GM12864 (cell line): ENCODE measurements at regions not wholly inside any gene's neighbourhood (a gene's known extent, or its start where the extent isn't known, plus 50 kb on each side); places are given as distances from the start of the nearest gene placed in this dataset.
"Not testable (repeated sequence)": the region's sequence is repeated elsewhere in the genome, so short reads cannot be mapped to it uniquely, and the experiment has no call there.

Source experiments
- DNase-seq: peaks from one replicate; pipeline ENCODE4 v3.0.0-alpha.2; 2011; ENCODE audit warnings: low read depth
- H3K4me3 ChIP-seq: 2 replicates; pipeline ENCODE4 v1.5.1; 2011; ENCODE audit warnings: mild to moderate bottlenecking, low read depth, low read length, control low read depth
- CTCF ChIP-seq: IDR thresholded peaks from 2 replicates; pipeline ENCODE4 v1.5.1; 2011; ENCODE audit warnings: low read depth, mild to moderate bottlenecking, moderate library complexity, low read length, control low read depth, inconsistent platforms; ENCODE audit errors: missing control alignments

GRCh38 chr6:144429753-144430152 is 144.6 kb downstream of the UTRN start:
- TF ChIP-seq CTCF, result no peak
- H3K4me3 ChIP-seq, result no peak overlapping the region
- DNase-seq, result no peak

GRCh38 chr6:144433446-144433845 is 148.3 kb downstream of the UTRN start:
- DNase-seq, H3K4me3 ChIP-seq: not testable (repeated sequence)

GRCh38 chr6:144434308-144434990 is 149.3 kb downstream of the UTRN start:
- TF ChIP-seq CTCF, result no peak
- DNase-seq, result no peak
- H3K4me3 ChIP-seq, result no peak overlapping the region

- DNase-seq, result no peak
- TF ChIP-seq CTCF, result no peak
- no peak overlapping the region for H3K4me3 ChIP-seq
Measured at GRCh38 chr6:144435602-144436426, 150.7 kb downstream of the UTRN start.

GRCh38 chr6:144437105-144437504 is 152.0 kb downstream of the UTRN start:
- no peak overlapping the region for H3K4me3 ChIP-seq
- no peak for TF ChIP-seq CTCF
- DNase-seq, result no peak

GRCh38 chr6:144438103-144438502 is 153.0 kb downstream of the UTRN start:
- H3K4me3 ChIP-seq, result no peak overlapping the region
- TF ChIP-seq CTCF, result no peak
- no peak for DNase-seq

GRCh38 chr6:144439016-144439415 is 153.9 kb downstream of the UTRN start:
- no peak for TF ChIP-seq CTCF
- DNase-seq, result no peak
- H3K4me3 ChIP-seq, result no peak overlapping the region

- H3K4me3 ChIP-seq, DNase-seq: not testable (repeated sequence)
Measured at GRCh38 chr6:144441801-144442200, 156.7 kb downstream of the UTRN start.
